Stimulated activated CD8-positive, alpha-beta memory T cell treated with anti-CD3 and anti-CD28 coated beads, Interleukin-15, amount 100 ng/mL, for 48 hours (primary cell): ENCODE measurements at regions not wholly inside any gene's neighbourhood (a gene's known extent, or its start where the extent isn't known, plus 50 kb on each side); places are given as distances from the start of the nearest gene placed in this dataset.

Experiments
- DNase-seq, 2 donors: peaks; one replicate each; pipeline ENCODE4 v3.0.0-alpha.2; 2020; ENCODE audit warnings: low read depth in 2 of 2

DNA sequence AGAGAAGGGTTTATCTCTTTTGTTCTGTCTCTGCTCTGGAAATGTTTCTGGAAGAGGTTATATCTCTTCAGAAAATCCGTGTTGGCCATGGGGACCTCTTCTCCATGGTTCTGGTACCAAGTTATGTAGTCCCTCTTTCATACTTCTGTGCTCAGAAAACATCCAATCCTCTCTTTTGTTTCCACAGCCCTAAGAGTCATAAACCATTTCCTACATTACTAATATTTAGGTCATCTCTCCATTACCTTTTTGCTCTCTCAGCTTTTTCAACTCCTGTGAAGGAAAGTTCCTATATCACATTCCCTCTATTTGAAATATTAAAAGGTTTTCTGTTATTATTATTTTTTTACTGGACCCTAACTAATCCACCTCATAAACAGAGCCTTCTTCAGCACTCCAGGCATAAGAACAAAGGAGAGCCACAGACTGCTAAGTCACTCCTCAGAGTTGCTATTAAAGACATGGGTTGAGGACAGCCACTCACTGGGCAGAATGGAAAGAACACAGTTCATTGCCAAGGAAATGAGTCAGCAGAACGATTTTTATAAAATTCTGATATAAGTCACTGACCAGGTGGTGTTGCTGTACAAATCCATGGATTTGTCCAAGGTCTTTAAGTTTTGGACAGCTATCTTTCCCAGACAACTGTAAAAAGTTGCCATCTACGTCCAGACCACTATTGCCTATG lies 122.4 kb upstream of the NPY2R start:
- DNase-seq, result no peak

- no peak for DNase-seq
Observed at GRCh38 chr4:155094201-155094820, 114.1 kb upstream of the NPY2R start.

- DNase-seq, result no peak
Observed at GRCh38 chr4:155099231-155099630, 109.2 kb upstream of the NPY2R start.

DNA sequence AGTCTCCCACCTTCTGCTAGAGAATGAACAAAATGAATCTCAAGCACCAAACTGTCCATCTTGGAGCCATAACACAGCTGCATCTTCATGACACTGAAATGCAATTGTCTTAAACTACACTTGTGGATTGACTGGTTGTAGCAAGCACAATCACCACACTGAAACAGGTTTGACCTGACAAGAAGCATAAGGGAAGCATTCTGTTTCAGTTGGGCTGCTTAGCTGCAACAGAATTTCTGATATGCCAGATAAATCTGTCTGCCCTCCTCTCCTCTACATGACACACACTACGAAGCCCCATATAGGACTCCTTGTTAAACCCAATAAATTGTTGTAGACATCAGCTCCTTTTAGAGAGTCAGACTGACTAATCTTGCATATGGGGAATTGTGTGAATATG lies 101.8 kb upstream of the NPY2R start:
- no peak for DNase-seq

DNA sequence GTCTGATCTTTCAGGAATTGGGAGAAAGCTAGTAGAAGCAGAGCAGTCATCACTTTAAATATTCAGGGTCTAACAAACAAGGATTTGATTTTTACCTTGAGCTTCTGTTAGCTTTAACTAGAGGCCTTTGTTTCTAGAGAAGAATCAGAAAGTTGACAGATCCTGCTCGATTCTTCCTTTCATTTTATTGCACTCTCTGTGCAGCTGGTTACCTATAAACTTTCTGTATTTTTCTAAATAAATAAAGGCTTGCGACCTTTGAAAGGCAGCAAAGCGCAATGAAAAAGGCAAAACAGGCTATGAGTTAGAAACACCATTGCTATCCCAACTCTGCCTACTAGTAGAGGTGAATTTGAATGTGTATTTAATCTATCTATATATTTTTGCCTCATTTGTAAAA lies 101.4 kb upstream of the NPY2R start:
- no peak for DNase-seq

DNA sequence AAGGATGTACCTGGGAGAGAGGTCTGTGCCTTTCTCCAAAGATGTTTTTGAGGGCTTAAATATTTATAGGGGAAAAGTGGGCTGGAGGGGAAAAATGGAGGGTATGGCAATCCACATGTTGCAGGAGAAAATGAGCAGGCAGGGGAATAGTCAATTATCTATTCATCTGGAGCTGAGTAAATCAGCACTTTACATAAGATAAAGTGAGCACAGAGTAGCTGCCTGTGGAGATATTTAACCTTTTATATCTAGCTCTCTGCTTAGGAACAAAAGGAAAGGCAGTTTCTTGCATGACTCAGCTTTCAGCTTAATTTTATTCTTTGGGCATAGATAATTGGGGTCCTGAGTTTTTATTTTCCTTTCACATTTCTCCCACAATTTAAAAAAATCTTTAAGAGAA lies 93.6 kb upstream of the NPY2R start:
- DNase-seq, result no peak

DNA sequence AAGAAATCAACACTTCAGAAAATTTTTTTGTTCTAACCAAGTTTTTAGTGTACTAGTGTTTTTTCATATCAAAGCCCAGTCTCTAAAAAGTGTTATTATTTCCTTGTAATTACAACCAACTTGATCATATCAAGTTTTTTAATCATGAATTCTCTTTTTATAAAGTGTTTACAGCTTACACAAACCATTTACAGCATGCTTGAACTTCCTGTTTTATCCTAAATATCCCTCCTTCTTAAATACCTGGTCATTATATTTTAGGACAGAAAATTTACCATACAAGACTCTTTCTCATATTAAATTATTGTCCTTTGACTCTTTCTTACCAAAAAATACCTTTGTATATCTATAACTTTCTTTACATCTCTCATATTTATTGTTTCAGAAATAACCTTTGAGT lies 89.4 kb upstream of the NPY2R start:
- no peak for DNase-seq

GRCh38 chr4:155120536-155120935 lies 87.9 kb upstream of the NPY2R start:
- no peak for DNase-seq

- no peak for DNase-seq
Observed at GRCh38 chr4:155122382-155122781, 86.1 kb upstream of the NPY2R start.

- no peak for DNase-seq
Observed at GRCh38 chr4:155134136-155134535, 74.3 kb upstream of the NPY2R start.

DNA sequence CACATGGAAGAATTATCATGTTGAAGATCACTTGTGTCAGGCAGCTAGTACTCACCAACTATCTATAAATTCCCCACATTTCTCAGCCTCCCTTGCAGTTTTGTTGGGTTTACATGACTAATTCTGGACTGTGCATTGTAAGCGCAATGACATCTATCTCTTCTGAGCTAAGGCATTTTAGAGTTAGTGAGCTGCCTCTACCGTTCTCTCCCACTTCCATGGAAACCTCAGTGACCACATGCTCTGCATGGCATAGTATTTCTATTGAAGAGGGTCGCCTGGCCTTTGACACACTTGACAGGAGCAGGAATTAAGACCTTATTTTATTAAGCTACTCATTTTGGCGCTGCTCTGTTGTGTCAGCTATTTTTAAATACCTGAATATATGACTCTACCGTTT lies 67.5 kb upstream of the NPY2R start:
- DNase-seq, result no peak

GRCh38 chr4:155143512-155143911 lies 64.9 kb upstream of the NPY2R start:
- no peak for DNase-seq
